GM18505 (cell line): ENCODE measurements at regions not wholly inside any gene's neighbourhood (a gene's known extent, or its start where the extent isn't known, plus 50 kb on each side); places are given as distances from the start of the nearest gene placed in this dataset.
"Not testable (repeated sequence)": the region's sequence is repeated elsewhere in the genome, so short reads cannot be mapped to it uniquely, and the experiment has no call there.

Experiments used
- ATAC-seq: cut with Tn5 transposase; IDR thresholded peaks from one replicate; pipeline ENCODE4 v1.9.1; 2021; ENCODE audit not compliant: unreplicated experiment
- POLR2A ChIP-seq: IDR thresholded peaks from 4 replicates; pipeline ENCODE4 v1.6.1; 2011; ENCODE audit warnings: borderline replicate concordance; ENCODE audit not compliant: insufficient read depth, insufficient read length; ENCODE audit errors: extremely low read depth

GRCh38 chr2:48065096-48065495 lies 158.8 kb upstream of the FBXO11 start:
- TF ChIP-seq POLR2A: no peak
- ATAC-seq: no peak

DNA sequence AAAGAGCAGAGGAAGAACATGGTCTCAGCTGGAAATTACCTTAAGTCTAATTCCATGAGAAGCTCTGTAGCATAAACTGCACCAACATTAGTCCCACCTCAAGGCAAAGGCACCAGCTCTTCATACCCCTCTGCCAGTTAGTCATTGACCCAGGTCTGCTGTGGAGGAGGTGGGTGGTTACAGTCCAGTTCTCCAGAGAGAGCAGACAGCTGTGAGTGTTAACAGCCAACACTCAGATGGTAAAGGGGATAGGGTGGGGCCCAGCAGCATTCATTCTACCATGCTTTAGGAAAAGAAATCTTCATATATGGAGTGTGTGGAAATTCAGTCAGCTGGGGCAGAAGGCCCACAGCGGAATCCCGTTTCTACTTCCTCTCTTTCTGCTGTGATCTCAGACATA lies 159.7 kb upstream of the FBXO11 start:
- no peak for TF ChIP-seq POLR2A
- ATAC-seq: no peak

DNA sequence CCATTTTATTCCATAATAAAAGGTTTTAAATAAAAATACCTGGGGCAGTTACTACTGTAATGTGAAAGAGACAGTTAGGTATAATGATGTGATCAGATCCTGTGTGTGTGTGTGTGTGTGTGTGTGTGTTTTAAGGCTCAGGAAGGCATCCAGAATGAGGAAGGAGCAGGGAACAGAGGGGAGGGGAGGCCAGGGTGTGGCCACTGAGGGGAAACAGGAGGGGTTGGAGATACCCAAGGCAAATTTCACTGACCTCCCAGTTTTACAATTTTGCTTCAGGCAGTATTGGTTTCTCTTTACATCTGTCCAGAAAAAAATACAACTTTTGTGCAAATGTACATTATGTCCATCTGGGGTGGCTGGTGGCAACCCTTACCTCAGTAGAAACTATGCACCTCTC lies 163.5 kb upstream of the FBXO11 start:
- no peak for TF ChIP-seq POLR2A
- no peak for ATAC-seq

DNA sequence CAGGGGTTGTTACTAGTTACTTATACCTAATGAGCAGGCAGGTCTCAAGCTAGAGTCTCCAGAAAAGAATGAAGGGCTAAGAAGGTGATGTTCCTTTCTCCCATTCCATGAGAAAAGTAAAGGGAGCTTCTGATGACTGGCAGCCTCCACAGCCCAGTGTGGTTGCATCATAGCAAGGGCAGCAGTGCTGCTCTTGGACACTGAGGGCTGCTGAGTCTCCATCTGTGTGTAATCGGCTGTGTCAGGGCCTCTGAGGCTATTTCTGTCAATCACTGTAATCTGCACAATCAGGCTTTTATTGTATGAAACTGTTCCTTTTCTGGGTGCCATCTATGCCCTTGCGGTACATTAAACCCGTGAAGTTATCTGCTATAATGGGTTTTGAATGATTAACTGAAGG lies 164.1 kb upstream of the FBXO11 start:
- no peak for ATAC-seq
- no peak for TF ChIP-seq POLR2A

GRCh38 chr2:48072583-48072982 lies 166.3 kb upstream of the FBXO11 start:
- no peak for ATAC-seq
- TF ChIP-seq POLR2A: no peak

- no peak for TF ChIP-seq POLR2A
- ATAC-seq: no peak
Measured at GRCh38 chr2:48075631-48076030, 169.3 kb upstream of the FBXO11 start.

DNA sequence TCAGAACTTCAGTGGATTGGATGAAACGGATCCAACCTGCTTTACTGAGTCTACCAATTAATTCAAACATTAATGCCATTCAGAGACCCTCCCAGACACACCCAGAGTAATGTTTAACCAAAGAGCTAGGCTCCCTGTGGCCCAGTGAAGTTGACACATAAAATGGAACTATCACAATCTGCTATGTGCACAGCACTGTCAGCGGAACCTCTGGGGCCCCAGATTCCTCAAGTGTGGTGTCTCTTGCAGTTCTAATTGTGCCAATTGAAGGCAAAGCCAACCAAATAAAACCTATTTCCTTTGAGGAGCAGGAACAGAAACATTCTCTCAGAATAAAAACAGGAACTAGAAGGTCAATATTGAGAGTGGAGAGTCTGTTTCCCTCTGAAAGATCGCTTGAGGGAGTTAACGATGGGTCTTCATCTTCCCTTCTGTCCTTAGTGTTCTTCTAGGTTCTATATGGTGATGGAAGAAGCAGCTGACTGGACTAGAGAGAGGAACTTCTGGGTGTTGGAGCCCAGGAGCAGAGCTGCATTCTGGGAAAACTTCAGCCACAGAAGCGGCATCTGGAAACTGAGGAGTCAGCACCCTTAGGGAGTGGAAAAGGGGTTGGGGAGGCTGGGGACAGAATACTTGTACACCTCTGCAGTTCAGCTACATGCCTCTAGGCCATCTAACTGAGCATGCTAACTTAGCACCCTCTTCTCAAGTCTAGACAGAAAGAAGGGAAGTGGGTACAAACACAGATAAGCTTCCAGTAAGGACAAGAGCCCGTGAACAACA lies 174.4 kb upstream of the FBXO11 start:
- ATAC-seq: no peak
- TF ChIP-seq POLR2A: no peak

DNA sequence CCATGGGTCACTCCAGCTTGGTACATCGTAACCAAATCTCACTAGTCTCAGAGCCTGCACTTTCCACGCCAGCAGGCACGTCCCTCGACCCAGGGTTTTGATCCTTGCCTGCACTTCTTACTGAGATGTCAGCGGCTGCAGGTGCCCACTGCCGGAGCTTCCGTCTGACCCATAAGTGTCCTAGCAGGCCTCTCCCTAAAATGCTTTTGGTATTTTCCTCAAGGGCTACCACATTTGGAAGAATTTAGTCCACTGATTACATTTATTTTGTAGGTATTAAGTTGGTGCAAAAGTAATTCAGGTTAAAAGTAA lies 175.0 kb upstream of the FBXO11 start:
- no peak for TF ChIP-seq POLR2A
- ATAC-seq: no peak

GRCh38 chr2:48085888-48086287 lies 179.6 kb upstream of the FBXO11 start:
- TF ChIP-seq POLR2A: no peak
- ATAC-seq: no peak

- no peak for TF ChIP-seq POLR2A
- no peak for ATAC-seq
Measured at GRCh38 chr2:48088994-48089393, 182.7 kb upstream of the FBXO11 start.

GRCh38 chr2:48089644-48090043 lies 183.3 kb upstream of the FBXO11 start:
- no peak for TF ChIP-seq POLR2A
- ATAC-seq: no peak

- TF ChIP-seq POLR2A: no peak
- ATAC-seq: no peak
Measured at GRCh38 chr2:48092846-48093803, 186.8 kb upstream of the FBXO11 start.

GRCh38 chr2:48096765-48097164 lies 190.5 kb upstream of the FBXO11 start:
- not testable (repeated sequence) for ATAC-seq

DNA sequence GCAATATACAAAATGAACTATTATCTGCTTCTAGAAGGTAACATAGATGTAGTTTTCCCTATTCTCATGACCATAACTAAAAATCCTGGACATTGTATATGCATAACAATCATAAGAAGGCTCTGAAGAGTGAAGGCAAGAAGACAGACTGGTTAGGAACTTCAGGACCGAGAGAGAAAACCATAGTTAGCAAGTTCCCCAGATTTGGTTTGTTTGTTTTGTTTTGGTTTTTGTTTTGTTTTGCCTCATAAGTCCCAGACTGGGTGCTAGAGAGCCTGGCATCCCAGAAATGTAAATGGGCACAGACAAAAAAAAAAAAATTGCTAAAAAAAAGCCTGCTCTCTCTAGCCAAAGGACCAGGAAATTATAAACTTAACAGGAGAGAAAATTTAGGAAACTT lies 192.2 kb upstream of the FBXO11 start:
- no peak for TF ChIP-seq POLR2A
- ATAC-seq: no peak

- TF ChIP-seq POLR2A: no peak
- ATAC-seq: no peak
Measured at GRCh38 chr2:48104418-48104817, 198.1 kb upstream of the FBXO11 start.

GRCh38 chr2:48105848-48106247 lies 199.6 kb upstream of the FBXO11 start:
- no peak for TF ChIP-seq POLR2A
- no peak for ATAC-seq
